ENCODE measurements at regions not wholly inside any gene's neighbourhood (a gene's known extent, or its start where the extent isn't known, plus 50 kb on each side); places are given as distances from the start of the nearest gene placed in this dataset.

DNA sequence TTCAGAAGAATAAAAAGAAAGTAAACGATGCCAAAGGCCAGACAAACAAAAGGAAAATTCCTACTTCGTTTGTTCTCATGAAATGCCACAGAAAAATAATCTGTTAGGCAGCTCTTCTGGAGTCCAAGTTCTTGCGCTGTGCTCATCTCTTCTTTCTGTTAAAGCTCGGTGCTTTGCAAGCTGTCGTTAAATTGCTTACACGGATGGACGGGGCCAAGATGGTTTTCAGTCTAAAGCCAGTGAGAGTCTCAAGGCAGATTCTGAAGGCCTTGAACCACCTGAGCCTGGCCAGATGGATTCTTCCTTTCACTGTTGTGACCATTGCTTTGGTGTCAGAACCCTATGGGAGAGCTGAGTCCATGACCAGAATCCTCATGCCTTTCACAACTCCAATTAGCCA lies 97.6 kb upstream of the RMDN2 start:
- TF ChIP-seq, protein P1, sequence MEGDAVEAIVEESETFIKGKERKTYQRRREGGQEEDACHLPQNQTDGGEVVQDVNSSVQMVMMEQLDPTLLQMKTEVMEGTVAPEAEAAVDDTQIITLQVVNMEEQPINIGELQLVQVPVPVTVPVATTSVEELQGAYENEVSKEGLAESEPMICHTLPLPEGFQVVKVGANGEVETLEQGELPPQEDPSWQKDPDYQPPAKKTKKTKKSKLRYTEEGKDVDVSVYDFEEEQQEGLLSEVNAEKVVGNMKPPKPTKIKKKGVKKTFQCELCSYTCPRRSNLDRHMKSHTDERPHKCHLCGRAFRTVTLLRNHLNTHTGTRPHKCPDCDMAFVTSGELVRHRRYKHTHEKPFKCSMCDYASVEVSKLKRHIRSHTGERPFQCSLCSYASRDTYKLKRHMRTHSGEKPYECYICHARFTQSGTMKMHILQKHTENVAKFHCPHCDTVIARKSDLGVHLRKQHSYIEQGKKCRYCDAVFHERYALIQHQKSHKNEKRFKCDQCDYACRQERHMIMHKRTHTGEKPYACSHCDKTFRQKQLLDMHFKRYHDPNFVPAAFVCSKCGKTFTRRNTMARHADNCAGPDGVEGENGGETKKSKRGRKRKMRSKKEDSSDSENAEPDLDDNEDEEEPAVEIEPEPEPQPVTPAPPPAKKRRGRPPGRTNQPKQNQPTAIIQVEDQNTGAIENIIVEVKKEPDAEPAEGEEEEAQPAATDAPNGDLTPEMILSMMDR (IDR thresholded peaks at IDR 0.05) = no peak
- no peak for TF ChIP-seq POLR2AphosphoS5 (IDR thresholded peaks at IDR 0.05; ENCODE audit: insufficient read depth in 1 of 2, low read depth in 1 of 2)
- TF ChIP-seq POLR2A (IDR thresholded peaks at IDR 0.05) = no peak
- Histone ChIP-seq H3K36me3 (no peaks in the 10 kb centered on the region), H3K27ac (no peak overlapping the region), H3K9me3 (no peaks in the 10 kb centered on the region), H3K4me3 (no peak overlapping the region), H3K27me3 (no peaks in the 10 kb centered on the region), H3K4me1 (no peaks in the 10 kb centered on the region)
- intact Hi-C loops (cut with DNase I) = no loop called here
- DNase-seq (ENCODE audit: extremely low spot score in 2 of 2) = no peak

DNA sequence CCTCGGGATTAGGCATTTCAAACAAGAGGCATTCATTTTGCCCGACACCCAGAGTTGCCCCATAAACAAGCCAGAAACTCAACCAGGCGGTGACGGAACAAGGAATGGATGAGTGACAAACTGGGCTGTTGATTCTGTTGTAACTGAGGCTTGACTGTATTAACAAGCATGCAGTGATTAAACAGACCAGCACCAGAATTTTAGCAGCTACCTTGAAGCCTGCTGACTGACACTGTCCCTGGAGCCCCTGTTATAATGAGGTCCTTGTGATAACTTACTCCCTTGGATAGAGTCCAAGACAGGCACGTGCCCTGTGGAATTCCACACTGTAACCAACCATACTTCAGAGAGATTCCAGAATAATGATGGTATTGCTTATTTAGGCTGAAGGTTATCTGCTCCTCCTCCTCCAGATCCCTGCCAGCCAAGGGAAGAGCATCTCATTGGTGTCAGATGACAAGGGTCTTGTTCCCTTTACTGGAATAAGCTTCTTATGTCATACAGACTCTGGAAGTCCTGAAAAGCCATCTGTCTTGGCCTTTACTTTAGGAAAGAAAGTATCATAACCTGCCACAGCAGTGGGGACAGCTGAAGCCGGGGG lies 97.1 kb upstream of the RMDN2 start:
- no peak overlapping the region for H3K27ac ChIP-seq
- TF ChIP-seq, protein P1 (IDR thresholded peaks at IDR 0.05) = no peak
- TF ChIP-seq POLR2A (IDR thresholded peaks at IDR 0.05) = no peak
- TF ChIP-seq POLR2AphosphoS5 (IDR thresholded peaks at IDR 0.05; ENCODE audit: insufficient read depth in 1 of 2, low read depth in 1 of 2) = no peak
- intact Hi-C loops (cut with DNase I) = no loop called here

DNA sequence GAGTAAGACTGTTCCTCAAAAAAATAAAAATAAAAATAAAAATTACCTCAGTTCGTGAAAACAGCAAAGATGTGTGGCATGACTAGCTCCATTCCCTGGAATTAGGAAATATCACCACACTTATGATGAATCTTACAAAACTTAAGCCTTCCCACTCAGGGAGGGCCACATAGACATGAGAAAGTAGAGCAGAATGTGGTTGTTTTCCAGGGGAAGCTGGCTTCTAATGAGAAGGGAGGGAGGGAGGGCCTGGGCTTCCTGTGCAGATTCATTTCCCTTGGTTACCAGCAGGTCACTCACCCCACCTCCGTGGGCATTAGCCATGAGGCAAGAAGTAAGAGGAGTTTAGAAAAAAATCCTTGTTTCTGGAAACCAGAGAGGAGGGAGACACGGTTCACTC lies 95.9 kb upstream of the RMDN2 start:
- Histone ChIP-seq H3K9me3 (no peaks in the 10 kb centered on the region), H3K4me1 (no peaks in the 10 kb centered on the region), H3K4me3 (no peak overlapping the region), H3K27ac (no peak overlapping the region), H3K36me3 (no peaks in the 10 kb centered on the region), H3K27me3 (no peaks in the 10 kb centered on the region)
- TF ChIP-seq POLR2A (IDR thresholded peaks at IDR 0.05) (no peak), POLR2AphosphoS5 (IDR thresholded peaks at IDR 0.05; ENCODE audit: insufficient read depth in 1 of 2, low read depth in 1 of 2) (no peak)
- TF ChIP-seq, protein P1 (IDR thresholded peaks at IDR 0.05) = no peak
- intact Hi-C loops (cut with DNase I) = no loop called here
- peak in 1 of 2 donors; percentile 70 for DNase-seq (ENCODE audit: extremely low spot score in 2 of 2)

More for the DNA sequence above, 97.1 kb upstream of the RMDN2 start:
- Histone ChIP-seq H3K4me3 (no peak overlapping the region), H3K36me3 (no peaks in the 10 kb centered on the region), H3K9me3 (no peaks in the 10 kb centered on the region), H3K4me1 (no peaks in the 10 kb centered on the region), H3K27me3 (no peaks in the 10 kb centered on the region)
- DNase-seq (ENCODE audit: extremely low spot score in 2 of 2) = peak in 1 of 2 donors; percentile 75

DNA sequence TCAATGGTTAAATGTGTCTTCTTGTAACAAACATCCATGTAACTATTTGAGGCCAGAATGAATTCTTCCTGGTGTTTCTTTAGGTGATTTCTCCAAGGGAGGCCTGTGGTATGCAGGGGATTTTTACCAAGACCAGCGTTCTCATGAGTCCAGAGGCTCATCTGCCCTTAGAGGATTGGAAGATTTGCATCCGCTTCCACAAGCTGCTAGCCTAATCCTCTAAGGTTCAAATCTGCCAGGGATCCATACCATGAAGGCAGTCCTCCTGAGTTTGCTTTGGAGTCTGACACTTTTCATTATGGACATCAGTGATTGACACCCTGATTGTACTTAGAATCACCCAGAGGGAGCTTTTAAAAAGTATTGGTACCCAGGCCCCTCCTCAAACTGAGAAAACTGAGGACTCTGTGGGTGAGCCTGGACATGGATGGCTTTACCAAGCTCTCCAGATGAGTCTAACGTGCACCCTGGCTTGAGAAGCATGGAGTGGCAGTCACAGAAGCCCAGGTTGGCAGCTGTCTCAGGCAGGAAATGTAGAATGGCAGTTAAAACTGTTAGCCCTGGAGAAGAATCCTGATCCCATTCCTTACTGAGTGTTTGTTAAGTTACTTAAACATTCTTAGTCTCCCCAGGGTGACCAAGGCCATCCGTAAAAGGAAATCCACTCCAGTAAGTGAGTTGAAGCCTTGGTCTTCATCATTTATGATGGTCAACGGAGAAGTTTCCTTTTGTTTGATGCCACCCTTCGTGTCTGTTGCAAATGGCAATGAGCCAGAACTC lies 95.3 kb upstream of the RMDN2 start:
- H3K4me3 ChIP-seq = no peak overlapping the region
- H3K27ac ChIP-seq = no peak overlapping the region
- peak in 1 of 2 donors; percentile 70 for DNase-seq (ENCODE audit: extremely low spot score in 2 of 2)
- TF ChIP-seq, protein P1 (IDR thresholded peaks at IDR 0.05) = no peak
- no peak for TF ChIP-seq POLR2A (IDR thresholded peaks at IDR 0.05)
- TF ChIP-seq POLR2AphosphoS5 (IDR thresholded peaks at IDR 0.05; ENCODE audit: insufficient read depth in 1 of 2, low read depth in 1 of 2) = no peak
- intact Hi-C loops (cut with DNase I) = loop anchor here (5.0 kb wide), 2 partner anchors 418 to 433 kb away; no protein-coding TSS in a partner anchor
- no peaks in the 10 kb centered on the region for H3K4me1 ChIP-seq
- H3K9me3 ChIP-seq = no peaks in the 10 kb centered on the region
- no peaks in the 10 kb centered on the region for H3K27me3 ChIP-seq
- H3K36me3 ChIP-seq = no peaks in the 10 kb centered on the region

DNA sequence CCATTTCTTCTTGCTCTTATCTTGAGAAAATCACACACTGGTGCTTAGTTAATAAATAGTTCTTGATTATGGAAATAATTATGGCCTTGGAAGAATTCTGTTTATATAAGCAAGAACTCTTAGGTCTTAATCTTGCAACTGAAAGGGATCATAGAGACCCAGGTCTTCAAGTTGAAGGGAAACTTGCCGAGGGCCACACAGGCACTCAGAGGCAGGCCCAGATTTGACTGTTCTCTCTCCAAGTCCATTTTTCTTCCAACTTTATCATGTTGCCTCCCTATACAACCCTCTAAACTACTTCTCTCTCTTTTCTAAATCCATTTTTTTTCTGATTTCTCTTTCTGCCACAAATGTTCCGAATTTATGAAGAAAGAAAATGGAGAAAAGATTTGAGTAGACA lies 94.5 kb upstream of the RMDN2 start:
- DNase-seq (ENCODE audit: extremely low spot score in 2 of 2) = peak in 1 of 2 donors; percentile 32
- TF ChIP-seq POLR2AphosphoS5 (IDR thresholded peaks at IDR 0.05; ENCODE audit: insufficient read depth in 1 of 2, low read depth in 1 of 2) = no peak
- TF ChIP-seq POLR2A (IDR thresholded peaks at IDR 0.05) = no peak
- TF ChIP-seq, protein P1 (IDR thresholded peaks at IDR 0.05) = no peak
- H3K9me3 ChIP-seq = no peaks in the 10 kb centered on the region
- intact Hi-C loops (cut with DNase I) = loop anchor here (5.0 kb wide), 2 partner anchors 418 to 433 kb away; no protein-coding TSS in a partner anchor
- H3K36me3 ChIP-seq = no peaks in the 10 kb centered on the region
- no peaks in the 10 kb centered on the region for H3K4me1 ChIP-seq
- no peak overlapping the region for H3K27ac ChIP-seq
- no peaks in the 10 kb centered on the region for H3K27me3 ChIP-seq
- no peak overlapping the region for H3K4me3 ChIP-seq

All from vagina (tissue), 2 donors.